OCI-LY3 (cell line): ENCODE measurements at regions not wholly inside any gene's neighbourhood (a gene's known extent, or its start where the extent isn't known, plus 50 kb on each side); places are given as distances from the start of the nearest gene placed in this dataset.

Experiments used
- CTCF ChIP-seq: fragments of 200-600, 300-600 bp; sonication (generic); IDR thresholded peaks from 2 replicates; pipeline ENCODE4 v1.5.1; 2014; ENCODE audit warnings: antibody characterized with exemption, low read length, low read depth
- EZH2phosphoT487 ChIP-seq: fragments of 200-600 bp; shearing (Covaris generic); IDR thresholded peaks from 2 replicates; pipeline ENCODE4 v1.6.1; 2018; ENCODE audit warnings: antibody characterized with exemption, mixed run types, low read depth

- TF ChIP-seq CTCF (no peak), EZH2phosphoT487 (no peak)
Observed at GRCh38 chr6:14489445-14489844, 371.9 kb downstream of the CD83 start.
